SU-DHL-6 (cell line): ENCODE measurements at regions not wholly inside any gene's neighbourhood (a gene's known extent, or its start where the extent isn't known, plus 50 kb on each side); places are given as distances from the start of the nearest gene placed in this dataset.

Experiments
- H2AFZ ChIP-seq: fragments of 200-600 bp; sonication (generic); 2 replicates; pipeline ENCODE4 v1.6.1; 2014; ENCODE audit warnings: low read depth, mild to moderate bottlenecking, moderate library complexity, mixed read lengths, antibody characterized with exemption, low read length; ENCODE audit not compliant: severe bottlenecking
- H3F3A ChIP-seq: fragments of 200-600 bp; shearing (Covaris generic); 2 replicates; pipeline ENCODE4 v1.6.0; 2016; ENCODE audit warnings: antibody characterized with exemption, mild to moderate bottlenecking; ENCODE audit not compliant: insufficient read depth
- H3K27ac ChIP-seq: fragments of 200-600 bp; sonication (generic); 2 replicates; pipeline ENCODE4 v1.5.1; 2016; ENCODE audit warnings: low read depth, mild to moderate bottlenecking, low read length, moderate library complexity, mixed read lengths
- H3K27me3 ChIP-seq: fragments of 200-600 bp; sonication (generic), shearing (Covaris generic); 2 replicates; pipeline ENCODE4 v1.6.0; 2014; ENCODE audit warnings: mild to moderate bottlenecking, low read length
- H3K36me3 ChIP-seq: fragments of 200-600 bp; sonication (generic); 2 replicates; pipeline ENCODE4 v1.6.1; 2014; ENCODE audit warnings: mild to moderate bottlenecking, low read length, mixed read lengths
- H3K4me2 ChIP-seq: fragments of 300-600, 200-600 bp; shearing (Covaris generic), sonication (generic); 2 replicates; pipeline ENCODE4 v1.6.0; 2014; ENCODE audit warnings: low read length, low read depth, mild to moderate bottlenecking; ENCODE audit not compliant: poor library complexity, severe bottlenecking
- H3K4me3 ChIP-seq: fragments of 200-600 bp; sonication (generic); 2 replicates; pipeline ENCODE4 v1.5.1; 2014; ENCODE audit warnings: antibody characterized with exemption, low read length, mild to moderate bottlenecking, mixed read lengths; ENCODE audit not compliant: insufficient read depth, poor library complexity, severe bottlenecking
- H3K79me2 ChIP-seq: fragments of 200-600 bp; sonication (generic); 2 replicates; pipeline ENCODE4 v1.6.1; 2014; ENCODE audit warnings: mild to moderate bottlenecking, low read length, moderate library complexity; ENCODE audit not compliant: insufficient read depth
- H3K9ac ChIP-seq: fragments of 200-600 bp; sonication (generic); 2 replicates; pipeline ENCODE4 v1.7.0; 2014; ENCODE audit warnings: mild to moderate bottlenecking, low read length
- H3K9me2 ChIP-seq: fragments of 200-600 bp; sonication (generic); replicated peaks from 2 replicates; pipeline ENCODE4 v1.6.1; 2014; ENCODE audit warnings: low read length; ENCODE audit not compliant: insufficient read depth
- H3K9me3 ChIP-seq: fragments of 200-600 bp; sonication (generic); 2 replicates; pipeline ENCODE4 v1.6.1; 2014; ENCODE audit warnings: low read length, mixed read lengths; ENCODE audit not compliant: insufficient read depth
- H4K20me1 ChIP-seq: fragments of 200-600 bp; sonication (generic); 2 replicates; pipeline ENCODE4 v1.6.1; 2014; ENCODE audit warnings: low read depth, mild to moderate bottlenecking, antibody characterized with exemption, low read length, moderate library complexity, mixed read lengths
- CTCF ChIP-seq: fragments of 200-600 bp; sonication (generic); IDR thresholded peaks from one replicate; pipeline ENCODE4 v1.5.1; 2017; ENCODE audit warnings: antibody characterized with exemption, mild to moderate bottlenecking, low read length, moderate library complexity; ENCODE audit not compliant: insufficient read depth, poor library complexity, severe bottlenecking
- EZH2phosphoT487 ChIP-seq: fragments of 200-600 bp; sonication (generic), shearing (Covaris generic); conservative IDR thresholded peaks from 2 replicates; pipeline ENCODE4 v1.6.1; 2018; ENCODE audit warnings: mild to moderate bottlenecking, antibody characterized with exemption, low read length, moderate library complexity, mixed read lengths

- Histone ChIP-seq H3K4me2 (no peak overlapping the region), H3F3A (no peaks in the 10 kb centered on the region), H3K9me3 (no peaks in the 10 kb centered on the region), H3K27ac (no peak overlapping the region), H3K27me3 (no peaks in the 10 kb centered on the region), H2AFZ (no peak overlapping the region), H3K9ac (no peak overlapping the region), H3K36me3 (no peaks in the 10 kb centered on the region), H3K9me2 (no peaks in the 10 kb centered on the region), H3K4me3 (no peak overlapping the region), H4K20me1 (no peaks in the 10 kb centered on the region), H3K79me2 (no peaks in the 10 kb centered on the region)
- TF ChIP-seq EZH2phosphoT487, result no peak
Measured at GRCh38 chr1:18564676-18565075, 66.0 kb upstream of the PAX7 start.

GRCh38 chr1:18565321-18565720 is 65.3 kb upstream of the PAX7 start:
- H3K27ac ChIP-seq, result no peak overlapping the region
- H3K9ac ChIP-seq, result no peak overlapping the region
- no peak for TF ChIP-seq EZH2phosphoT487
- TF ChIP-seq CTCF, result no peak
- no peak overlapping the region for H3K4me2 ChIP-seq
- no peaks in the 10 kb centered on the region for H3K9me3 ChIP-seq
- H3K4me3 ChIP-seq, result no peak overlapping the region
- no peaks in the 10 kb centered on the region for H3K36me3 ChIP-seq
- no peaks in the 10 kb centered on the region for H4K20me1 ChIP-seq
- H3K9me2 ChIP-seq, result no peaks in the 10 kb centered on the region
- no peaks in the 10 kb centered on the region for H3K27me3 ChIP-seq
- H3K79me2 ChIP-seq, result no peaks in the 10 kb centered on the region
- no peak overlapping the region for H2AFZ ChIP-seq
- H3F3A ChIP-seq, result no peaks in the 10 kb centered on the region

GRCh38 chr1:18568489-18568888 is 62.2 kb upstream of the PAX7 start:
- Histone ChIP-seq H3K79me2 (no peaks in the 10 kb centered on the region), H3K27ac (no peak overlapping the region), H4K20me1 (no peaks in the 10 kb centered on the region), H3K4me3 (no peak overlapping the region), H3K9me2 (no peaks in the 10 kb centered on the region), H3K27me3 (no peaks in the 10 kb centered on the region), H3K4me2 (no peak overlapping the region), H3K36me3 (no peaks in the 10 kb centered on the region), H2AFZ (no peak overlapping the region), H3K9ac (no peak overlapping the region), H3F3A (no peaks in the 10 kb centered on the region), H3K9me3 (no peaks in the 10 kb centered on the region)
- TF ChIP-seq CTCF, result no peak
- TF ChIP-seq EZH2phosphoT487, result no peak

- H3F3A ChIP-seq, result no peaks in the 10 kb centered on the region
- H3K4me3 ChIP-seq, result no peak overlapping the region
- H3K27me3 ChIP-seq, result no peaks in the 10 kb centered on the region
- H4K20me1 ChIP-seq, result no peaks in the 10 kb centered on the region
- TF ChIP-seq CTCF, result no peak
- TF ChIP-seq EZH2phosphoT487, result no peak
- no peaks in the 10 kb centered on the region for H3K9me3 ChIP-seq
- H3K9me2 ChIP-seq, result no peaks in the 10 kb centered on the region
- no peaks in the 10 kb centered on the region for H3K79me2 ChIP-seq
- no peak overlapping the region for H3K4me2 ChIP-seq
- H2AFZ ChIP-seq, result no peak overlapping the region
- H3K27ac ChIP-seq, result no peak overlapping the region
- no peak overlapping the region for H3K9ac ChIP-seq
- no peaks in the 10 kb centered on the region for H3K36me3 ChIP-seq
Measured at GRCh38 chr1:18569251-18569650, 61.4 kb upstream of the PAX7 start.
